ENCODE measurements at regions not wholly inside any gene's neighbourhood (a gene's known extent, or its start where the extent isn't known, plus 50 kb on each side); places are given as distances from the start of the nearest gene placed in this dataset.

GRCh38 chr2:84212611-84213314 lies 246.3 kb downstream of the SUCLG1 start:
- TF ChIP-seq CTCF (IDR thresholded peaks at IDR 0.05) (no peak), POLR2A (IDR thresholded peaks at IDR 0.05) (no peak)
